Testis (tissue), 2 donors: ENCODE measurements at regions not wholly inside any gene's neighbourhood (a gene's known extent, or its start where the extent isn't known, plus 50 kb on each side); places are given as distances from the start of the nearest gene placed in this dataset.

Experiments
- POLR2A ChIP-seq: fragments of 450-650 bp; IDR thresholded peaks from one replicate; pipeline ENCODE4 v1.6.1; 2017; ENCODE audit warnings: antibody characterized with exemption, mild to moderate bottlenecking, moderate library complexity
- TF ChIP-seq, protein P1 (sequence below), 3 experiments: fragments of 450-650 bp in 2 of 3; fragments of 200-600 bp in 1 of 3; sonication (generic) in 1 of 3; IDR thresholded peaks; one replicate each; pipeline ENCODE4 v1.5.1; 2016 to 2019; ENCODE audit warnings: antibody characterized with exemption in 3 of 3, mild to moderate bottlenecking in 2 of 3, moderate library complexity in 1 of 3

DNA sequence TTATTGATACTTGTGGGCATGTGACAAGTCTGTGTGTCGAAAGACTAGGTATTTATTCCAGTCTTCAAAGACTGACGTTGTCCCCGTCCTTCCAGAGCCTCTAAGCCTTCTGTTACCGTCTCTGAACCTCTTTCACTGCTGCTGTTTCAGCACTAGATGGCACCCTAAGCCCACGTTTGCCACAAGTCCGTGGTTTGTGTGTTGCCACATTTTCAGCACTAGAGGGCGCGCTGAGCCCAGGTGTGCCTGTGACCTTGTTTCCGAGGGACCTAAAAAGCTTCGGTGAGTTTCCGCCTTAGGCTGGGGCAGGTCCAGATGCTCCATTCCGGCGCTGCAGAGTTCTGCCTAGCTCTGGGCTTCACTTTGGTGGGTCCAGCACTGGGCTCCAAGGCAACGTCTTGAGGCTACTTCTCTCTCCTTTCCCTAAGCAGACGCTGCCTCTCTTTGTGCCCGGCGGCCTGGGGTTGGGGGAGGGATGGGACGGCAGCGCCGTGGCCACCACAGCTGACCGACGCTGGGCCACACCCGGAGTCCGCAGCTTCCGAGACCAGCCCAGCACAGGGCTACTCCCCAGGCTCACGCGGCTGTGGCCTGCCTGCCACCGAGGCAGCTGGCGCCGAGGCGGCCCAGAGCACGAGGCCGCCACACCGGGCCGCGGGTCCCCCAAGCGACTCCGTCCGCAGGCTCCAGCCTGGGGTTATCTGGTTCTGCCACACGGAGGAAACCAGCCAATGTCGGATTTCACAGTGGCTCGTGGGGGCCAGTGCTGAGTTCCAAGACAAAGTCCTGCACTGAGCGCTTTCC, 520.2 kb downstream of the REEP3 start:
- TF ChIP-seq, protein P1, sequence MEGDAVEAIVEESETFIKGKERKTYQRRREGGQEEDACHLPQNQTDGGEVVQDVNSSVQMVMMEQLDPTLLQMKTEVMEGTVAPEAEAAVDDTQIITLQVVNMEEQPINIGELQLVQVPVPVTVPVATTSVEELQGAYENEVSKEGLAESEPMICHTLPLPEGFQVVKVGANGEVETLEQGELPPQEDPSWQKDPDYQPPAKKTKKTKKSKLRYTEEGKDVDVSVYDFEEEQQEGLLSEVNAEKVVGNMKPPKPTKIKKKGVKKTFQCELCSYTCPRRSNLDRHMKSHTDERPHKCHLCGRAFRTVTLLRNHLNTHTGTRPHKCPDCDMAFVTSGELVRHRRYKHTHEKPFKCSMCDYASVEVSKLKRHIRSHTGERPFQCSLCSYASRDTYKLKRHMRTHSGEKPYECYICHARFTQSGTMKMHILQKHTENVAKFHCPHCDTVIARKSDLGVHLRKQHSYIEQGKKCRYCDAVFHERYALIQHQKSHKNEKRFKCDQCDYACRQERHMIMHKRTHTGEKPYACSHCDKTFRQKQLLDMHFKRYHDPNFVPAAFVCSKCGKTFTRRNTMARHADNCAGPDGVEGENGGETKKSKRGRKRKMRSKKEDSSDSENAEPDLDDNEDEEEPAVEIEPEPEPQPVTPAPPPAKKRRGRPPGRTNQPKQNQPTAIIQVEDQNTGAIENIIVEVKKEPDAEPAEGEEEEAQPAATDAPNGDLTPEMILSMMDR (IDR thresholded peaks at IDR 0.05), result peak; percentile 92 to 97 (median 95)
- TF ChIP-seq POLR2A, result no peak
